ENCODE measurements at regions not wholly inside any gene's neighbourhood (a gene's known extent, or its start where the extent isn't known, plus 50 kb on each side); places are given as distances from the start of the nearest gene placed in this dataset.

DNA sequence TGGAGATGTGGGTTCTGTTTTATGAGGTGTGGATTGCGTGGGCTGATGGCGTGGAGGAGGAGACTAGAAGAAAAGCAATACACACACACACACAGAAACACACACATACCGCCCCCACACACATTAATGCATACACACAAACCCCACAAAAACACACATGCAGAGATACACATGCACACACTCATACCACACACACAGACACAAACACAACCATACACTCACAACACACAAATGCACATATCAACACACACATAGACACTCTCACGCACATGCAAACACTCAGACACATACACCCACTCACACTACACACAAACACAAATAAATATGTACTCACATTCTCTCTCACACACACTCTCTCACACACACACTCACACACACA lies 75.7 kb upstream of the UBL3 start:
- DNase-seq = no peak

DNA sequence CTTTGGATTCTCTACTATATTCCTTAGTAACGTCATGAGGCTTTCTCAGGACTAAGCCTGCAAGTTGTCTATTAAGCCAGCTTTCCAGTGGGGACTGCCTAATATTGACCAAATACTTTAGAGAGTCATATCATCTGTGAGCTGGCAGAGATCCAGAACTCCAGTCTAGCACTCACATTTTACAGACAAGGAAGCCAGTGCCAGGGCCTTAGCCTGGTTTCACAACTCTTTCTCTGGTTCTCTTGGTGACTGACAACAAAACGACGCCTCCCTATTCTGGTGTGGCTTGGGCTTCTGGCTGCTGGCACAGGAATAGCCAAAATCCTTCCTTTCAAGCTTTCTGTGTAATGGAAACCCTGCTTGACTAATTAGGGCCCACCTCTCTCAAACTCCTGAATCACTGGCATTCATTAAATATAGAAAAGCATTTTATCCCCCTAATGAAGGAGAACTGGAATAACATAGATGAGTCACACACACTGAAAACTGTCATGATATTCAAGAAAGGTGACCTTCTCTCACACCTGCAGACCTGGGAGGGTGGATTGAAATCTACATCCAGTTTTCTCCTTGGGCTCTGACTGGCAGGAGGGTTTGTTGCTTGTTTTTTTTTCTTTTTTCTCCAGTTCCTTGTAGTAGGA lies 75.2 kb upstream of the UBL3 start:
- DNase-seq = peak in 2 of 3 donors; percentile 59 to 66

DNA sequence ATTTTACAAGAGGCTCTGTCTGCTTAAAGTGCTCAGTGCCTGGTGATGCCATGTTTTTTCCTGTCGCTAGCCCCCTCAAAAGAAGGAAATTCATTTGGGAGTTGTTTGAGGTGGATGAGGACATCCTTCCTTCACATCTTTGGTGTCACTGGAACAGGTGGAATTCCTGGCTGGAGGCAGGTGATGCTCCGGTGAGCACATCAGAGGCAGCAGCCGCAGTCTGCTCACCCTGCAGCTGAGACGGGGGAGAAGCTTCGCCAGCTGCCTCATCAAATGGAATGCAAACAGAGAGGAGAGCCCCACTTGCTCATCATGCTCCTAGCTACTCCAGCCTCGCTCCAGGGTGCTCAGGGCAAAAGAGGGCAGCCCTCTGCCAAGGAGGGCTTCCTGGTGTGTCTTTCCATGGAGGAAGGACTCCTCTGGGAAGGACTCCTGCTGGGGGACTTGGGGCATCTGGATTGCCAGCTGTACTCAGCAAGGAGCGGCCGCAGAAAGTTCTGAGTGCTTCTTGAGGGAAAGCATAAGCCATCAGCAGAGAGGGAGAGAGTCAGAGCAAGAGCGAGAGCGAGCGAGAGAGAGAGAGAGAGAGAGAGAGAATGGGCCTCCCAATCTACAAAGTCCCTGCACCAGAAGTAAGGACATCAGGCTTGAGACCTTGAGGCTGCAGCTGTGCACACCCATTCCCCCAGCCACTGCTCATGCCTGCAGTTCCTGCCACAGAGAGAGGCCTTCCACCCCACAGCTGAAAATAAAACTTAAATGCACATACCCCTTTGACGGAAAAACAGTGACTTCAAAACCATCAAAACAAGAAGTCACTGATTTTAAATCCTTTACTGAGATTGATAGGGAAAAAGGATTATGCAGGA lies 74.3 kb upstream of the UBL3 start:
- peak in 1 of 3 donors; percentile 40 for DNase-seq

DNA sequence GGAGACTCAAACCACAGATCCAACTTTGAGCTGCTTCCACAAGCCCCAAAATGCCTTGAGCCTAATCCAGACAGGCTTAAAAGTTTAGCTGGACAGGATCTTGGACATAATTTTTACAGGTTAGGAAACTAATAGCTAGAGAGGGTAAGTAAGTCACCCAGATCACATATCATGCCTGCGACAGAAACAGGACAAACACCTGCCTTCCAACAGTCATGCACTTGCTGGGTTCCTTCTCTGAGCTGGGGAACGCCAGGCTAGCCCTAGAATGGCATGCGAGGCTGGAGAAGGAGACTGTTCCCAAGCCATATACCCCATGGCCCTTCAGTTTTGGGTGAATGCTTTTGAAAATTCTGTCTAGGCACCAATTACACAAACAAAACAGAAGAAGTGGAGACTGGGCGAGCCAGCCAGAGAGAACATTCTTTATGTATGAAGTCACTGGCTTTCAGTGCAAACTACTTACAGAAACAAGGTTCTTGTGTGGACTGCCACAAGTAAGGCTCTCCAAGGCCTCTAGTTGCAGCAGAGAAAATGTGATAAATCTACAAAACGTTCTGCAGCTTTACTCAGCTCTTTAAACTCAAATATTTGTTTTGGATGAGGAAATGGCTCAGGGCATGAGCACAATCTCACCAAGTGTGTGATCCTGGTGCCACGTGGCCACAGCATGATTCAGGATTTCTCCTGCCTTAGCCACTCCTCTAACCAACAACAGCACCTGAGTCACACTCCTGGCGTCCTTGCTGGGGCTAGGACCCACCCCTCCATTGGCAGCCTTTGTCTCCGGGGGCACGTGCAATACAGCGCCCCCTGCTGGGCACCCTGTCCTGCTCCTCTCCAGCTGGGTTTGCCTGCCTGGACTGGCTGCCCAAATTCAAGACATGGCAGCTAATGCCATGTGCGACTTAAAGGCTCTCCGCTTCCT lies 73.4 kb upstream of the UBL3 start:
- peak; percentile 69 to 94 (median 83) for DNase-seq

DNA sequence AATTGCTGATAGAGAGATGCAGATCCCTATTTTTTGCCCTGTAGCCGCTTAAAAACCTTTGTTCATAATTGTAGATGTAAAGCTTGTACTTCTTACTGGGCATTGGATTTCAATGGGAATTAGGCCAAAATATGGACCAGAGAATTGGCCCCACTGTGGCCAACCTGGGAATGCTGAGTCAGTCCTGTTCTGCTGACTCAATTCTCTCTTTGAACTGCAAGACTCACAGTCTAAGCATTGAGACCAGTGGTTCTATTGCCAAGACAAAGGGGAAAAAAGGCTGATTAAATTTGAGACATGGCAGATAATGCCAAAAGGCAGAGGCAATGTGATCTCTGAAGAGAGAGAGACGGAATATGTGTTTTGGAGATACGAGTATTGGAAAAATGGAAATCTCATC lies 72.5 kb upstream of the UBL3 start:
- DNase-seq = peak in 1 of 3 donors; percentile 39

- DNase-seq = no peak
Observed at GRCh38 chr13:29922281-29922821, 71.9 kb upstream of the UBL3 start.

- no peak for DNase-seq
Observed at GRCh38 chr13:29921542-29921941, 71.1 kb upstream of the UBL3 start.

- DNase-seq = no peak
Observed at GRCh38 chr13:29920025-29920643, 69.7 kb upstream of the UBL3 start.

GRCh38 chr13:29918845-29919244 lies 68.4 kb upstream of the UBL3 start:
- peak in 1 of 3 donors; percentile 48 for DNase-seq

DNA sequence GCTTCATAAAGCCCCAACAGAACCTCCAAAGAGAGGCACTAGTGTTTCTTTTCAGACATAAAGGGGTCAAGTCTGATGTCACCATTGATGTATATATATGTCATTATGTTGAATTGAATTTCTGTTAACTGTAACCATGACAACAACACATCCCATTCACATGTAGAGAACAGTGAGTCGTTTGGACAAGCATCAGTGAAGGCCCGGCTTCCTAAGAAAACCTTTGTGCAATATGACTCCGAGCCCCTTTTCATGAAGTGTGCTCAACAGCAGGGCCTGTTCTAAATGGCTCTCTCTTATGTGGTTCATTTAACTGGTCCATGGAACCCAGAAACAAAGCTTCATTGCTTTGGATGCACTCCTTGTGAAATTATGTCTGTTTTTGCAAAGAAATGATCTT lies 67.2 kb upstream of the UBL3 start:
- DNase-seq = no peak

GRCh38 chr13:29914581-29914980 lies 64.2 kb upstream of the UBL3 start:
- DNase-seq = no peak

DNA sequence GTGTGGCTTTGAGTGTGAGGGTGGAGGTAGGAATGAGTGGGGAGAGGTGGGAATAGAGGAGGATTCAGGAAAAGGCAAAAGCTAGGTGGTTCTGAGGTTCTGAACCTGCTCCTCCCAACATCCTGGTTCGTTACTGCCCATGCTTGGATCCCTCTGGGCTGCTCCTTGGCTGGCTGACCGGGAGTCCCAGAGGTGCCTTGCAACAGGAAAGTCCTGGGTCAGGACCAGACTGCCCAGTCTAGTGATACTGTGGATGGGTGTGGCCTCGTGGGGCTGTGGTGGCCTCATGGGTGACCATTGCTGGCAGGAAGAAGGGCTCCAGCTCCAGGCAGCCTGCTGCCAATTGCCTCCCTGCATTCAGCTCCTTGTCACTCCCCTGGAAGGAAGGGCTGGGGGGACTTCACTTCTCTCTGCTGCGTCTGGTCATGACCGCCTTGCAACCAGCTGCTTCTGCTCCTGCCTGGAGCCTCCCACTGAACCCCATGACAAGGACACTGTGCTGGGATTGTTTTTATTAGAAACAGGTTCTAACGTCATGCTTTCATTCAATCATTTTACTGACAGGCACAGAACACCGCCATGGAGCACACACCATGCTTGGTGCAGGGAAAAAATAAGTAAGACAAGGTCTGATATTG lies 61.5 kb upstream of the UBL3 start:
- DNase-seq = no peak

DNA sequence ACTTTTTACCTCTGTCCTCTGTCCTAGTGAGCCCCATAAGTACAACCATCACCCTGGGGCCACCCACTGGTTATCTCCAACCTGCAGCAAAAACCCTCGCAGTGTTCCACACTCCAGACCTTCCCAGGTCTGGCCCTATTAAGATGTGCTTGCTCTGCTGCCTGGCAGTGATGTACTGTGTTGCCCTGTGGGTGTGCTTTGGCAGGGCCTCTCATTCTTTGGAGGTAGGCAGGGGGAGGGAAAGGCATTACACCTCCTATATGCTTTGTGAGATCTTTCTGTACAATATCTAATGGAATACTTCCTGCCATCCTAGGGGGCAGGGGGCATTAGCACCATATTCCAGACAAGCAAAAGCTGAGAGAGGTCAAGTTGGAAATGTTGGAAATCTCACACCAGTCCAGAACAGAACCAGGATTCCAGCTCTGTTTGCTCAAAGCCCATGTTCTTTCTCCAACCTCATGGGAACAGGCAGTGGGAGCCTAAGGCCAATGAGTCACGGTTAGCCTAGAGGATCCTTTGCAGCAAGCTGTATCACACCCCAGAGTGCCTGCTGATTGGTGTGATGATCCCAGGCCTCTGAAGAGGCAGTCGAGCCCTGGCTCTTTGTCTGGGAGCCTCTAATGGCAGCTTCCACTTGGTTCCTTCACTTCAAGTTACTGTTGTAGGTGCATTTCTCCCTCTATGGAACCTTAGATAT lies 59.7 kb upstream of the UBL3 start:
- no peak for DNase-seq

DNA sequence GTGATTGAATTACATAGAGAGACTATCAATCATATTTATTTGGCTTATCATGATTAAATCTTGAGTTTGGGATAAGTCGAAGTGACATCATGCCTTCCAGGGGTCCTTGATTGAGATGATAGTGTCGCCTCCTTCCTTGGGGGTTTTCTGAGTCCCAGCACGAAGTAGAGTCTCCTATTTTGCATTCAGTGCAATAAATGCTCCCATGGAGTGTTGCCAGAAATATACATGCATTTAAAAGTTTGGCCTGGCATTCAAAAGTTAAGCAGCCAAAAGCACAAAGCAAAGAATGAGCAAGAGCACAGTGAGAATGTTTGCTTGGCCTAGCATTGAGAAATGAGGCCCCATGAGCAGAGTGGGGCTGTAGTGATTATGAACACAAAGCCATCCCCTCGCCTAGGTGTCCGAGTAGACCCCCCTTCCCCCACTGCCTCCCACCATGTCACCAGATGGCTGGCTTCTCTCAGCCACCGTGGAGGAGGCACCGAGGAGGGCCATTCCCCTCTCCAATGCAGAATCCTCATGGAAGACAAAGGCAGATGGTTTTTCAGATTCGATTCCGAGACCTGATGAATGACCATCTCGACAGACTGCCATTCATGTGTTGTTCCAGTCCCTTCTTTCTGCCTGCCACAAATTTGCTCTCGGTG lies 58.8 kb upstream of the UBL3 start:
- peak in 1 of 3 donors; percentile 30 for DNase-seq

- DNase-seq = peak; percentile 45 to 71 (median 62)
Observed at GRCh38 chr13:29908416-29909080, 58.1 kb upstream of the UBL3 start.

- no peak for DNase-seq
Observed at GRCh38 chr13:29907670-29908069, 57.3 kb upstream of the UBL3 start.

DNA sequence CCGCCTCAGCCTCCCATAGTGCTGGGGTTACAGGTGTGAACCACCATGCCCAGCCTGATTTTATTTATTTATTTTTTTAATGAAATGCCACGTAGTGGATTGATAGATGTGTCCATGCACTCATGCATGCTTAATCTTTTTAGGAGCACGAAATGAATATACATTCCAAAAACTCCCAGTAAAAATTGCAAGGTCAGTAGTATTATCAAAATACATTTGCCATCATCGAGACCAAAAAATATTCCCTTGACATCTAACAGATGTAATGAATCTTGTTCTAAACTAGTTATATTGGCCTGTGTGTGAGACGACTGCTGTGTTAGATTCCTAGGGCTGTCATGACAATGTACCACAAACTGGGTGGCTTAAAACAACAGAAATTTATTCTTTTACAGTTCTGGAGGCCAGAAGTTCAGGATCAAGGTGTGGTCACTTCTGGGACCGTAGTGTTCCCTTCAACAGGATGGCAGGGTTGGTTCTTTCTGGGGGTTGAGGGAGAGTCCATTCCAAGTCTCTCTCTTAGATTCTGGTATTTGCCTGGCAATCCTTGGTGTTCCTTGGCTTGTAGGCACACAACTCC lies 56.1 kb upstream of the UBL3 start:
- DNase-seq = no peak

DNA sequence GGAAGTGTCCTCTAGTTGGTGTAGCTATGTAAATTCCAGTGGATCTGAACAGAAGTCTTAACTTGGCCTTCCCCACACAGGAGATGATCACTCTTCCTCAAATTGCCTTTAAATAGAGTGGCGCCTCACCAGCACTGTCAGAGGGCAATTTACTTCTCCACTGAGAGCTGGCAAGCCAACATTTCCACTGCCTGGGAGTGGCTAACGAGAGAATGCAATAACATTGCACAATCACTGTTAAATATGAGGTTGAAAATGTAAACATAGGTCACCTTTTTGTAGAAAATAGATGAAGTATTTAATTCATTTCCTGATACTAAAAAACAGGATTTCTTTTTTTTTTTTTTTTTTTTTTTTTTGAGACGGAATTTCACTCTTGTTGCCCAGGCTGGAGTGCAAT lies 55.4 kb upstream of the UBL3 start:
- DNase-seq = peak in 1 of 3 donors; percentile 39

DNA sequence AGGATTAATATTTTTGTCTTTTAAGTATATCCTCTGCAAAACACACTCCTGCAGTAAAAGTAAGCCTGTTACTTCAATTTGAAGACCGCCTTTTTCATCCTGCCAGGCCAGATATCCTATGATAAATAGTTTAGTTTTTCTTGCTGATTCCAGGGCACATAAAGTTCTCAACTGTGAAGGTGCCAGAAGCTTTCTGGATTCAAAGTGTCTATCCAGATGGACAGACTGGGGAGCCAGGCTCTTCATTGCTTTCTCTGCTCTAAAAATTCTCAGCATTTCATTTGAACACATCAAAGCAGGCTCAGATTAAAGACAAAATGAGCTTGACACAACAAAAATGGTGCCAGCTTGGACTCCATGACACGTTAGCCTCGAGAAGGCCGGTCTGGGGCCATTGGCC lies 53.6 kb upstream of the UBL3 start:
- DNase-seq = peak in 2 of 3 donors; percentile 35 to 61

Data from muscle of back (tissue), 3 donors.